Activated T-helper 2 cell treated with anti-CD3 and anti-CD28 coated beads, Interferon-gamma antibody, Interleukin-2, Interleukin-4, amounts not matched to agents 10 μg/mL and 5 μg/mL and 100 μg/mL, durations not matched to agents 14 hours and 24 hours and 36 hours (primary cell): ENCODE measurements at regions not wholly inside any gene's neighbourhood (a gene's known extent, or its start where the extent isn't known, plus 50 kb on each side); places are given as distances from the start of the nearest gene placed in this dataset.

ENCODE experiments used
- DNase-seq: peaks from one replicate; pipeline ENCODE4 v3.0.0; 2021; ENCODE audit warnings: low spot score
- H3K27ac Mint-ChIP-seq: one replicate; pipeline ENCODE4 v1.8.0; 2021; ENCODE audit warnings: mixed read lengths
- H3K27me3 Mint-ChIP-seq: one replicate; pipeline ENCODE4 v1.8.0; 2021; ENCODE audit warnings: low read depth, mixed read lengths
- H3K36me3 Mint-ChIP-seq: one replicate; pipeline ENCODE4 v1.8.0; 2021; ENCODE audit warnings: low read depth, mixed read lengths
- H3K4me1 Mint-ChIP-seq: one replicate; pipeline ENCODE4 v1.8.0; 2021; ENCODE audit warnings: low read depth, mixed read lengths
- H3K4me3 Mint-ChIP-seq: one replicate; pipeline ENCODE4 v1.8.0; 2021; ENCODE audit warnings: low read depth, mild to moderate bottlenecking, moderate library complexity, mixed read lengths
- H3K9me3 Mint-ChIP-seq: one replicate; pipeline ENCODE4 v1.8.0; 2021; ENCODE audit warnings: mixed read lengths
- intact Hi-C: fragments of 100-400 bp; cut with micrococcal nuclease; formaldehyde crosslinking; loops from one replicate; pipeline ENCODE4 v1.15.1; 2023

DNA sequence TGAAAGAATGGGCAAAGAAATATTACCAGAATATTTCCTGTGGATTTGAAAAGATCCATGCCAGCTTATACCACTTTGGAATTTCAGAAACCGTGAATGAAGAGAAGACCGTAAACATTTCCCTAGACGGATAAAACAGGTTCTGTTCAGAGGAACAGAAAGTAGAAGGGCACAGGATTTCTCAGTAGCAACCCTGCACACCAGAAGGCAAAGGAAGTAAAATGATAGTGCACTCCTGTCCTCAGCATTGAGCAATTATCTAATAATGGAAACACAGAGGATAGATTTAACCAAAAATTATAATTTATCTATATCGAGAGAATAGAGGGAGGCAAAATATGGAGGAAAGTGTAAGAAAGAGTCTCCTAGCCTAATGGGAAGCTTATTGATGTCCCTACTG lies 87.0 kb upstream of the ITGA6 start:
- no peak overlapping the region for H3K27ac Mint-ChIP-seq
- intact Hi-C loops: no loop called here
- peaks cover 12% of the 10 kb centered on the region for H3K27me3 Mint-ChIP-seq
- no peak overlapping the region for H3K4me3 Mint-ChIP-seq
- H3K4me1 Mint-ChIP-seq: peaks cover 12% of the 10 kb centered on the region
- H3K9me3 Mint-ChIP-seq: peaks cover 10% of the 10 kb centered on the region
- H3K36me3 Mint-ChIP-seq: no peaks in the 10 kb centered on the region
- no peak for DNase-seq

DNA sequence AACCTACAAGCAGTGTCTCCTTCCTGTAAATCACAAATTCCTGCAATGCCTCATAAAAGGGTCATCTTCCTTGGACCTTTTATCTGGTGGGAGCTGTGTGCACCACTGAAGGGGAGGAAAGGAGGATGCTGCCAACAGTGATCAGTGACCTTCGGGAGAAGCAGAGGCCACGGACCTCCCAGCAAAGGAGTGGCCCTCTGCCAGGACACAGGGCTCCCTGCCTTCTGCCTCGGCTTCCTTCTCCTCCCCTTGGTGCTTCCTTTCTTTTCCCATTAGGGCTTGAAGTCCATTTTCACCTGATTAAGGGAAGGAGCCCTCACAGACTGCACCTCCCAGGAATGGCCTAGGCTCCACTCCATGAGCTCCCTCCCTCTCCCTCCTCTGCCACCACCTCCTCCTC lies 85.3 kb upstream of the ITGA6 start:
- Mint-ChIP-seq H3K9me3 (peaks cover 10% of the 10 kb centered on the region), H3K36me3 (no peaks in the 10 kb centered on the region), H3K4me1 (peaks cover 12% of the 10 kb centered on the region), H3K27me3 (peaks cover 10% of the 10 kb centered on the region), H3K4me3 (no peak overlapping the region), H3K27ac (no peak overlapping the region)
- no peak for DNase-seq
- intact Hi-C loops: no loop called here

DNA sequence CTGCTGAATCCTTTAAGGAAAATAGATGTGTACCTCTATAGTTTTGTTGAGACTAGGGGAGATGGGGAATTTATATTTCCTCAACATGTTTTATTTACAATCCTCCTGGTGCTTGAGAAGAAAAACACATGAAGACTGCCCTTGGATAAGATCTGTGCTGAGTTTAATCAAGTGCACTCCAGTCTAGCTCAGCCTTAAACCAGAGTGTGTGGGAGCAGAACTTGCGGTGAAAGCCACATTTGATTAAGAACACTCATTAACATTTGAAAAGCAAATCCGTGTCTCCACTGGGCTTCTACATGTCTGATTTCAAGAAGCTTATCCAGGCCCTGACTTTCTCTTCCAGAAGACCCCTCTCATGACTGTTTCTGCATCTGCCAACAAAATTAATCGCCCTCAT lies 84.8 kb upstream of the ITGA6 start:
- peaks cover 12% of the 10 kb centered on the region for H3K4me1 Mint-ChIP-seq
- intact Hi-C loops: no loop called here
- H3K27me3 Mint-ChIP-seq: peaks cover 7% of the 10 kb centered on the region
- no peak overlapping the region for H3K4me3 Mint-ChIP-seq
- no peaks in the 10 kb centered on the region for H3K36me3 Mint-ChIP-seq
- H3K27ac Mint-ChIP-seq: no peak overlapping the region
- H3K9me3 Mint-ChIP-seq: peaks cover 10% of the 10 kb centered on the region
- no peak for DNase-seq

DNA sequence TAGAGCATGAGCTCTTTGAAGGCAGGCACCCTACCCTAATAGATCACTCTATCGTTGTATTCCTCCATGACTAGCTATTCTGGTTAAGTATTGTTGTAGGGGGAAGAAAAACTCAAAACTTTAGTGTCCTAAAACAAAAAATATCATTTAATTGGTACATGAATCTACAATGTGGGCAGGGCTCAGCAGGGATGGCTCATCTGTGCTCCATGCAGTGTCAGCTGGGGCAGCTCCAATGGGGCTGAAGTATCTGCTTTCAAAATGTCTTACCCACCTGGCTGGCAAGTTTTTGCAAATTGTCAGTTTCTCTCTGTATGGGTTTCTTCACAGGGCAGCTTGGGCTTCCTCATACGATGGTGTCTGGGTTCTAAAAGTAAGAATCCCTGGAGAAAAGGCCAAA lies 83.2 kb upstream of the ITGA6 start:
- Mint-ChIP-seq H3K9me3 (peaks cover 10% of the 10 kb centered on the region), H3K4me1 (peaks cover 12% of the 10 kb centered on the region), H3K4me3 (no peak overlapping the region), H3K36me3 (no peaks in the 10 kb centered on the region), H3K27me3 (peaks cover 9% of the 10 kb centered on the region), H3K27ac (no peak overlapping the region)
- intact Hi-C loops: no loop called here
- DNase-seq: no peak

DNA sequence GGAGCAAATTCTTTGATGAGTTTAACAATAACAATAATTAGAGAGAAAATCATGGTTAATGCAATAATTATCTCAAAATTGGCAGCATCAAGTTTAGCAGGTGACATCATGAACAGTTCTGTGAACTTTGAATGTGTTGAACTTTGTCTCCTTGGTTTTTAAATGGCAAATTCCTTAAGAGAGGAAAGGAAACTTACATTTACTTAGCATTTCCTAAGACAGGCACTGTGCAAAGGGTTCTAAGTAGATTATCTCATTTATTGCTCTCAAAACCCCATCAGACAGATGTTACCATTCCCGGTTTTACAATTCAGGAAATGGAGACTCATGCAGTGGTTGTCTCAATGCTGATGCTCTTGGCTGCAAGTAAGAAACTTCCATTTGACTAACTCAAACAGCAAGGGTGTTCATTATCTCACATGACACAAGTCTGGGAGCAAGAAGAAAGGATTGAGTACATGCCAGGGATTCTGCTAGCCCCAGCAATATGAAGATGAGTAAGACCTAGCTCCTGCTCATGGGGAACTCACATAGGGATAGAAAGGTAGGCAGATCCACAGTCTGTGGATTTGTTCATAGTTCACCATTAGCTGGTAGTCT lies 81.3 kb upstream of the ITGA6 start:
- Mint-ChIP-seq H3K27me3 (peaks cover 8% of the 10 kb centered on the region), H3K4me1 (no peaks in the 10 kb centered on the region), H3K27ac (no peak overlapping the region), H3K36me3 (no peaks in the 10 kb centered on the region), H3K9me3 (peaks cover 10% of the 10 kb centered on the region), H3K4me3 (no peak overlapping the region)
- intact Hi-C loops: no loop called here
- DNase-seq: no peak

DNA sequence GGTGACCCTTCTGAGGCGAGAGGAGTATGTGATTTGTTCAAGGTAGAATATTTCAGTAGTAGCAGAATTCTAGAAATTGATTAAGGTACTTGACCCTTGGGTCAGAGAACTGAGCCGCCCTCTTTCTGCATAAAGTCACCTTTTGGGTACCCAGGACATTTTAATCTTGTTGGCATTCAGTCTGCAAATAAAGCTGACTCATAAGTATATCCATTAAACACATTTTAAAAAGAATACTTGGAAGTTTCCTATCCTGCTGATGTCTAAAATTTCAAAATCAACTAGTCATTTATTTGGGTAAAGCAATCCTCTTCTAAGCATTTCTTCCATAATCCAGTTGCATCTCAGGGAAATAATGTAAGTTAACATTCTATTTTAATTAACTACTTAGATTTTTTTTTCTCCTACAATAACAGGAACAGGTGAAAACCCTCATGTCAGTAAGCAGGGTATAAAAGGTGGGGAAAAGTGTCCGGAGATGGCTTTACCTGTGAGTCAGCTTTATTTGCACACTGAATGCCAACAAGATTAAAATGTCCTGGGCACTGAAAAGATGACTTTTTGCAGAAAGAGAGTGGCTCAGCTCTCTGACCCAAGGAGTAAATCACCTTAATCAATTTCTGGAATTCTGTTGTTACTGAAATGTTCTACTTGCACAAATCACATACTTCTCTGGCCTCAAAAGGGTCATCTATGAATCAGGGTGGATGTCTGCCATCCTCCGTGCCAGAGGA lies 78.7 kb upstream of the ITGA6 start:
- Mint-ChIP-seq H3K4me3 (no peak overlapping the region), H3K4me1 (no peaks in the 10 kb centered on the region), H3K27me3 (peaks cover 8% of the 10 kb centered on the region), H3K36me3 (no peaks in the 10 kb centered on the region), H3K9me3 (peaks cover 8% of the 10 kb centered on the region), H3K27ac (no peak overlapping the region)
- intact Hi-C loops: no loop called here
- no peak for DNase-seq

DNA sequence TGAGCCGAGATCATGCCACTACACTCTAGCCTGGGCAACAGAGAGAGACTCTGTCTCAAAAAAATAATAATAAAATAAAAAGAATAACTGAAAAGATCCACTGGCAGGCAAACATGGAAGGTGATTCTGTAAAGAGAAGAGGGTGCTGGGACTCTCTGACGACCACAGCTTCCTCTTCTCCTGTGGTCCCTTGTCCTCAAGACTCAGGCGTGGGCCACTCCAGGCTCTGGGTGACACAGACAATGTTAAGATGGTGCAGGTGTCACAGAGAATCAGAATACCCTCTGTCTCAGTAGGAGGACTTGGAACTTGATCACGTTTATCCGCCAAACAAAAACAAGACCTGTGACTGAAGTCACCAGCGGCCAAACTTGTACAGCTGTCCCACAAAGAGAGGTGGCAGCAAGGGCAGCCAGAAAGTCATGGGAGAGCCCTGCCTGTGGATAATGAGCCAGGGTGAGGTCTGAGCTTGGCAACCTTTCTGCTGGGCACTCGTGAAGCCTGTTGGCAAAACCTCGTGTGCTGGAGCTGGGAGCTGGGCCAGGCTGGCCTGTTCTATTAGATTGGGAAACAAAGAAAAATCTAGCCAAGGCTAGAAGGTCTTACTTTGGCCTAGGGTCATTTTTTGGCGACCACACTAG lies 76.4 kb upstream of the ITGA6 start:
- DNase-seq: no peak
- Mint-ChIP-seq H3K4me3 (no peak overlapping the region), H3K4me1 (no peaks in the 10 kb centered on the region), H3K9me3 (no peaks in the 10 kb centered on the region), H3K27me3 (peaks cover 10% of the 10 kb centered on the region), H3K27ac (no peak overlapping the region), H3K36me3 (no peaks in the 10 kb centered on the region)
- intact Hi-C loops: no loop called here

DNA sequence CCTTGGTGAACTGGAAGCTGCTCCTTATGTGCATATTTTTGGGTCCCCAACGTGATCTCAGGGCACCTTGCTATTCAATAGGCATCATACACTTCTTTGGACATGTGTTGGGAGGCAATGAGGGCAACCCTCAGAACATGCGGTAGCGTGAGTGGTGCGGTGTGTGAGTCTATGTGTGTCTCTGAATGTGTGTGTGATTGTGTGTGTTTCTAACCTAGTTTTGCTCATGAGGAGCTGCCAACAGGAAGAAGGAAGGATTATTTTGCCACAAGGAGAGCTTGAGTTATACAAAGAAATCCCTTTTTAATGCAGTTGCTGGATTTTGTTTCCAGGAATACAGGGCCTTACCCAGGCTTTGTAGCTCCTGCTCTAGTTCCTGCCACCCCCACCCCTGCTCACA lies 75.8 kb upstream of the ITGA6 start:
- Mint-ChIP-seq H3K9me3 (no peaks in the 10 kb centered on the region), H3K27ac (no peak overlapping the region)
- intact Hi-C loops: no loop called here

DNA sequence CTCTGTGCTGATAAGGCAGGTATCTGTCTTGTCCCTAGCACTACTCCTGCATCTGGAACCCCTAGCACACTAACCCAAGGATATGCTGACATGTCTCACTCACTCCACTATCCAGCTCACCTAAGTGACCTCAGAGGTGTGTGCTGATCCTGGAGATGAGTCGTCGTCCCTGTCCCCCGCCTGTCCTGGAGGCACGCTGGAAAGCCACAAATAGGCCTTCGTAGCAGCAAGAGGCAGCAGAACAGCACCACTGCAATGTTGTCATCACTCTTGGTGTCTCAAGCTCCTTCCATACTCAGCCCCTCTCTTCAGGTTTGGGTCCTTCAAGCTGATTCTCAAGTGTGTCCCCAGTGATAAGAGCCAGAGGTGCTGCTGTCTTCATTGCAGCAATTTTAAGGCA lies 73.0 kb upstream of the ITGA6 start:
- Mint-ChIP-seq H3K9me3 (no peaks in the 10 kb centered on the region), H3K4me3 (no peak overlapping the region), H3K4me1 (no peaks in the 10 kb centered on the region), H3K27ac (no peak overlapping the region), H3K27me3 (peaks cover 4% of the 10 kb centered on the region), H3K36me3 (no peaks in the 10 kb centered on the region)
- no peak for DNase-seq
- intact Hi-C loops: no loop called here

More for the DNA sequence above, 75.8 kb upstream of the ITGA6 start:
- DNase-seq: no peak
- Mint-ChIP-seq H3K4me1 (no peaks in the 10 kb centered on the region), H3K4me3 (no peak overlapping the region), H3K27me3 (peaks cover 10% of the 10 kb centered on the region), H3K36me3 (no peaks in the 10 kb centered on the region)

DNA sequence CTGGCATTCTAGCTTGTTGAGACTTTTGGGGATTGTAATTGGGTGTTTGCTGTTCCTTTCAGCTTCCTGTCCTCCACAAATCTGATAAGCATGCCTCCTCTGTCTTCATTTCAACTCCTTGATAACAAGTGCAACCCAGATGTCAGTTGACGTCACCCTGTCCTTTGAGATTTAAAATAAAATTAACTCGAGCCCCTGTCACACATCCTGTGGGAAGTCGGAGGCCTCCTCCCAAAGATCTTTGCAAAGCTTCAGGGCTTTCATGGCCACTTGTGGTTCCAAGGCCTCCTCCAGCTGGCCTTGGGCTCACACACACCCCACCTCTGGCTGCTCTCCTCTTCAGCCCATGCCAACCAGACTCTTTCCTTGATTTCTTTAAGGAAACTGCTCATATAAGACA lies 69.9 kb upstream of the ITGA6 start:
- no peaks in the 10 kb centered on the region for H3K36me3 Mint-ChIP-seq
- intact Hi-C loops: no loop called here
- no peak for DNase-seq
- H3K4me1 Mint-ChIP-seq: no peaks in the 10 kb centered on the region
- no peaks in the 10 kb centered on the region for H3K9me3 Mint-ChIP-seq
- H3K4me3 Mint-ChIP-seq: no peak overlapping the region
- H3K27ac Mint-ChIP-seq: no peak overlapping the region
- H3K27me3 Mint-ChIP-seq: peaks cover 4% of the 10 kb centered on the region

DNA sequence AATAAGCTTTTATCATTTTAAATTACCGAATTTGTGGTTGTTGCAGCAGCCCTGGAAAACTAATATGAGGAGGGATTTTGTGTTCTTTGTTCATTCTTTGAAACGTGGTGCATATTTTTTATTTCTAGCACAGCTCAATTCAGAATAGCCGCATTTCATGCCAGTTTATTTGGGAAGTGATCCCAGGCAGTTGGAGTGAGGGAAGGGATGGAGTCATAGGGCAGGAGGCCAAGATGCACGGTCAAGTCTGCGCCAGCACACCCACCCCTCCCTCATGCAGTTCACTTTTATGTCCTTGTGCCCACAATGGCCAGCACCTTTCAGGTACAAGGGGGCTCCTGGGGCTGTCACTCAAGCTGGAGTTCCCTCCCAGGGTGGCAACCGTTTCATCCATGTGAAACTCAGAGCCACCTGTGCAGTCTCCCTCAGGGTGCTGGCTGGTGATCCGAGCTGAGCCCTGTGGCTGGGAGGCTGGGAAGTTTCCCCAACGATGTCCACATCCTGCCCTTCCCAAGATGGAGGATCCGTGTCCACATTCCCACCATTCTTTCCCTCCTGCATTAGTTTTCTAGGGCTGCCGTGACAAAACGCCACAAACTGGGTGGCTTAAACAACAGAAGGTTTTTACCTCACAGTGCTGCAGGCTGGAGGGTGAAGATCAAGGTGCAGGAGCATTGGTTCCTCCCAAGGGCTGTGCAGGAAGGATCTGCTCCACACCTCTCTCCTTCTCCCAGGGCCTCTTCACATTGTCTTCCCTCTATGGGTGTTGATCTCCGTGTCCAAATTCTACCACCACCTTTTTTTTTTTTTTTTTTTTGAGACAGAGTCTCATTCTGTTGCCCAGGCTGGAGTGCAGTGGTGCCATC lies 68.5 kb upstream of the ITGA6 start:
- peaks cover 2% of the 10 kb centered on the region for H3K27me3 Mint-ChIP-seq
- H3K36me3 Mint-ChIP-seq: no peaks in the 10 kb centered on the region
- no peak for DNase-seq
- no peaks in the 10 kb centered on the region for H3K9me3 Mint-ChIP-seq
- H3K4me3 Mint-ChIP-seq: no peak overlapping the region
- no peaks in the 10 kb centered on the region for H3K4me1 Mint-ChIP-seq
- intact Hi-C loops: no loop called here
- H3K27ac Mint-ChIP-seq: no peak overlapping the region

DNA sequence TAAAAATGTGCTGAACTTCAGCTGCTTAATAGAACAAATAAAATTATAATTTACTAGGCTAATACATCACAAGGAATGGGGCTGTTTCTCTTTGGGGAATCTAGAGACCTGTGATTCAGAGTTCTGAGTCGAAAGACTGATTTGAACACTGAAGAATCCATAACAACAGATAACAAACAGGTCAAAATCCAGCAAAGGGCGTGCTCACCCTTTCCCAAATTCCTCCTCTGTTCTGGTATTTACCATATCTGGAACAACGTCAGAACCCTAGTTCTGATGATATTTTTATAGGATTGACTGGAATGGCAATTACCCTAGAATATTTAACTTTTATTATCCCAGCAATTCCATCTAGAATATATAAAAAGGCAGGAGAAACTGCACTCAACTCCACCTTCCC lies 66.0 kb upstream of the ITGA6 start:
- Mint-ChIP-seq H3K36me3 (no peaks in the 10 kb centered on the region), H3K4me3 (no peak overlapping the region), H3K4me1 (no peaks in the 10 kb centered on the region), H3K27ac (no peak overlapping the region), H3K27me3 (no peaks in the 10 kb centered on the region), H3K9me3 (no peaks in the 10 kb centered on the region)
- intact Hi-C loops: no loop called here
- no peak for DNase-seq

DNA sequence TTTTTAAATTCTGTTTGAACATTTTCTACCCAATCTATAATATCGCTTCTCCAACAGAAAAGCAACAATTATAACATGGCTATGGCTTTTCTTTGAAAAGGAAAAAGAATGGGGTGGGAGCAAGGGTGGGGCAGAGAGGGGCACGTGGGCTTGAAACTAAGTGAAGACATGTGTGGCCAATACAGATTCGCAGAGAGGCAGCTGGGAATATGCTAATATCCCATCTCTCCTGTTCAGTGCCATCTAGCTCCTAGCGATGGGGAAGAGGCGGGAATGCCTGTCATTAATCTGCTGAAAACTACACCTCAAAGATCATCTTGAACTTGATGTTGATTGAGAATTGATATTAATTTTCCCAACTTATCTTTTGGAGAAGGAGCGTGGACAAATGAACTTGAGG lies 65.5 kb upstream of the ITGA6 start:
- Mint-ChIP-seq H3K9me3 (no peaks in the 10 kb centered on the region), H3K27me3 (no peaks in the 10 kb centered on the region), H3K4me1 (no peaks in the 10 kb centered on the region), H3K4me3 (no peak overlapping the region), H3K27ac (no peak overlapping the region), H3K36me3 (no peaks in the 10 kb centered on the region)
- intact Hi-C loops: no loop called here
- no peak for DNase-seq
